ENCODE measurements at regions not wholly inside any gene's neighbourhood (a gene's known extent, or its start where the extent isn't known, plus 50 kb on each side); places are given as distances from the start of the nearest gene placed in this dataset.

GRCh38 chr21:35905096-35905962 lies 155.0 kb downstream of the SETD4 start:
- TF ChIP-seq ZNF558 (tag by site-specific recombination; IDR thresholded peaks at IDR 0.05) (no peak), CTCF (tag by site-specific recombination; IDR thresholded peaks at IDR 0.05) (no peak), ZNF488 (tag by site-specific recombination; IDR thresholded peaks at IDR 0.05) (no peak), ZNF513 (tag by site-specific recombination; IDR thresholded peaks at IDR 0.05) (no peak), ZNF335 (tag by site-specific recombination; conservative IDR thresholded peaks at IDR 0.05) (no peak), ZNF146 (tag by site-specific recombination; IDR thresholded peaks at IDR 0.05) (no peak), ZFP69B (tag by site-specific recombination; IDR thresholded peaks at IDR 0.05) (no peak)

All from HEK293 (cell line).